K562 (cell line): ENCODE measurements at regions not wholly inside any gene's neighbourhood (a gene's known extent, or its start where the extent isn't known, plus 50 kb on each side); places are given as distances from the start of the nearest gene placed in this dataset.
A peak's percentile ranks its signal among the peaks of the same experiment; 100 is the strongest.

Experiments used
- ATAC-seq: fragments of 200-7000 bp; cut with Tn5 transposase; 3 replicates; pipeline ENCODE4 v1.9.1; 2020; ENCODE audit warnings: moderate library complexity
- BruUV-seq: library from RNA; stranded (reverse); fragments of 400-500 nt; replicated peaks from 2 replicates; lab custom pipeline; 2021; lab: Mats Ljungman, UMichigan
- CTCF ChIA-PET: fragments of 300-600 bp; formaldehyde crosslinking; extraction: SDS; loops from one replicate; lab custom pipeline; 2021; ENCODE audit warnings: low intra/inter-chr PET ratio; lab: Yijun Ruan, JAX
- POLR2A ChIA-PET: fragments of 300-600, 350-650 bp; sonication (Branson Sonifier 250); formaldehyde crosslinking; extraction: SDS; loops from one replicate; lab custom pipeline; 2021; ENCODE audit warnings: antibody characterized with exemption, inconsistent platforms; lab: Yijun Ruan, JAX
- DNase-seq, 4 experiments: peaks; one replicate each; pipeline versions ENCODE4 v3.0.0 to v3.0.0-alpha.2; 2011 to 2018; ENCODE audit warnings: low spot score in 3 of 4, mixed read lengths in 3 of 4; ENCODE audit errors: extremely low read depth in 1 of 4
- FAIRE-seq: peaks from 2 replicates; lab custom pipeline; 2011; peaks lifted over from hg19 to GRCh38; lab: Jason Lieb, UNC
- H2AFZ ChIP-seq: 2 replicates; pipeline ENCODE4 v1.6.0; 2011; ENCODE audit warnings: low read depth, low read length, control low read depth, inconsistent platforms
- H3K27ac ChIP-seq: fragments of 200-600 bp; 3 replicates; pipeline ENCODE4 v1.8.0; 2011; ENCODE audit warnings: low read depth, mild to moderate bottlenecking, control low read depth, inconsistent platforms, low read length, moderate library complexity, mixed read lengths; ENCODE audit errors: extremely low read depth
- H3K27me3 ChIP-seq, 2 experiments: fragments of 300-600 bp in 1 of 2; 2 replicates in 1 of 2; 3 replicates in 1 of 2; pipeline versions ENCODE4 v1.6.0 to v1.8.0; 2011; ENCODE audit warnings: inconsistent platforms in 2 of 2, low read length in 2 of 2, mild to moderate bottlenecking in 1 of 2, mixed read lengths in 1 of 2, moderate library complexity in 1 of 2; ENCODE audit not compliant: control insufficient read depth in 2 of 2, insufficient read depth in 2 of 2
- H3K36me3 ChIP-seq: fragments of 300-600 bp; 3 replicates; pipeline ENCODE4 v1.8.0; 2011; ENCODE audit warnings: mild to moderate bottlenecking, low read length, inconsistent platforms; ENCODE audit not compliant: control insufficient read depth, insufficient read depth
- H3K4me1 ChIP-seq, 2 experiments: fragments of 200-600 bp in 1 of 2; replicated peaks in 1 of 2; 2 replicates in 1 of 2; 3 replicates in 1 of 2; pipeline versions ENCODE4 v1.5.1 to v1.8.0; 2011; ENCODE audit warnings: inconsistent platforms in 2 of 2, low read length in 2 of 2, mild to moderate bottlenecking in 1 of 2, mixed read lengths in 1 of 2, moderate library complexity in 1 of 2; ENCODE audit not compliant: control insufficient read depth in 2 of 2, insufficient read depth in 2 of 2
- H3K4me2 ChIP-seq: 2 replicates; pipeline ENCODE4 v1.6.1; 2011; ENCODE audit warnings: low read length, control low read depth, inconsistent platforms, mixed read lengths; ENCODE audit not compliant: insufficient read depth
- H3K4me3 ChIP-seq: fragments of 200-600 bp; sonication (generic), shearing (Covaris generic); 2 replicates; pipeline ENCODE4 v1.5.1; 2016; ENCODE audit warnings: control low read depth, inconsistent platforms
- H3K79me2 ChIP-seq: fragments of 200-600 bp; 3 replicates; pipeline ENCODE4 v1.8.0; 2011; ENCODE audit warnings: low read length, inconsistent platforms; ENCODE audit not compliant: control insufficient read depth, insufficient read depth
- H3K9ac ChIP-seq, 2 experiments: 2 replicates each; pipeline versions ENCODE4 v1.6.0 to v1.6.1; 2011; ENCODE audit warnings: low read depth in 2 of 2, low read length in 2 of 2, control low read depth in 1 of 2, inconsistent platforms in 1 of 2, mild to moderate bottlenecking in 1 of 2, mixed read lengths in 1 of 2; ENCODE audit not compliant: insufficient read depth in 1 of 2
- H3K9me1 ChIP-seq: one replicate; pipeline ENCODE4 v1.6.0; 2011; ENCODE audit warnings: inconsistent platforms, mild to moderate bottlenecking, low read length, moderate library complexity; ENCODE audit not compliant: control insufficient read depth, insufficient read depth
- H3K9me3 ChIP-seq: replicated peaks from 2 replicates; pipeline ENCODE4 v1.5.1; 2011; ENCODE audit warnings: low read depth, low read length, inconsistent platforms; ENCODE audit not compliant: control insufficient read depth, insufficient read depth
- H4K20me1 ChIP-seq: replicated peaks from 2 replicates; pipeline ENCODE4 v1.6.1; 2011; ENCODE audit warnings: low read length, inconsistent platforms, mixed read lengths; ENCODE audit not compliant: control insufficient read depth, insufficient read depth
- ADNP ChIP-seq: fragments of 200-800 bp; sonication (Bioruptor generic); IDR thresholded peaks from 2 replicates; pipeline ENCODE4 v1.6.1; 2016; ENCODE audit warnings: missing genetic modification characterization, missing compliant biosample characterization
- CBX5 ChIP-seq: IDR thresholded peaks from 2 replicates; pipeline ENCODE4 v1.6.1; 2014; ENCODE audit warnings: low read depth, borderline replicate concordance
- GTF2E2 ChIP-seq: fragments of 200-800 bp; sonication (Bioruptor generic); IDR thresholded peaks from 2 replicates; pipeline ENCODE4 v1.6.1; 2016; ENCODE audit warnings: missing genetic modification characterization, missing compliant biosample characterization
- KLF6 ChIP-seq: fragments of 250-450 bp; sonication (Bioruptor Pico); IDR thresholded peaks from 2 replicates; pipeline ENCODE4 v1.4.0; 2020; ENCODE audit warnings: mild to moderate bottlenecking, moderate library complexity, borderline replicate concordance
- NR2C2 ChIP-seq, 2 experiments: fragments of 200-800 bp in 1 of 2; sonication (Bioruptor generic) in 1 of 2; sonication (generic) in 1 of 2; formaldehyde crosslinking in 1 of 2; IDR thresholded peaks; 2 replicates each; pipeline versions ENCODE4 v1.6.1 to v1.8.0; 2016 to 2022; ENCODE audit warnings: mild to moderate bottlenecking in 1 of 2, missing compliant biosample characterization in 1 of 2, missing genetic modification characterization in 1 of 2, missing genetic modification reagents in 1 of 2
- SMAD2 ChIP-seq: fragments of 150-350 bp; IDR thresholded peaks from 2 replicates; pipeline ENCODE4 v1.6.1; 2014; ENCODE audit warnings: low read depth, mild to moderate bottlenecking, low read length
- TCF7 ChIP-seq: sonication (generic); IDR thresholded peaks from 2 replicates; pipeline ENCODE4 v1.6.1; 2016; ENCODE audit warnings: antibody characterized with exemption, borderline replicate concordance
- TEAD2 ChIP-seq: fragments of 450-650 bp; IDR thresholded peaks from 2 replicates; pipeline ENCODE4 v1.6.1; 2016; ENCODE audit warnings: missing genetic modification characterization, control low read depth, missing compliant biosample characterization
- TEAD4 ChIP-seq, 2 experiments: sonication (generic) in 1 of 2; formaldehyde crosslinking in 1 of 2; IDR thresholded peaks; 2 replicates each; pipeline versions ENCODE4 v1.6.1 to v1.8.0; 2012 to 2022; ENCODE audit warnings: borderline replicate concordance in 1 of 2, inconsistent platforms in 1 of 2, low read length in 1 of 2, mild to moderate bottlenecking in 1 of 2, missing genetic modification reagents in 1 of 2
- ZNF584 ChIP-seq: fragments of 200-800 bp; sonication (Bioruptor generic); IDR thresholded peaks from 2 replicates; pipeline ENCODE4 v1.6.1; 2016; ENCODE audit warnings: low read depth, mild to moderate bottlenecking, missing genetic modification characterization, missing compliant biosample characterization
- WGBS: fragments of 100-300 bp; shearing (Covaris generic); methylation state at CpG from one replicate; pipeline ENCODE4 v1.1.6; 2016; ENCODE audit warnings: low coverage, mixed read lengths; ENCODE audit not compliant: insufficient coverage; ENCODE audit errors: missing lambda C conversion rate; 5-methylcytosine and 5-hydroxymethylcytosine counted together
- in situ Hi-C: fragments of 300-500 bp; cut with MboI; formaldehyde crosslinking; loops from 4 replicates; pipeline ENCODE4 v1.15.0; 2018; ENCODE audit warnings: inconsistent platforms, mixed read lengths
- intact Hi-C: fragments of 100-400 bp; cut with micrococcal nuclease; formaldehyde crosslinking; loops from 2 replicates; pipeline ENCODE4 v1.14.2; 2022
- TF ChIP-seq, protein P1 (sequence below), 3 experiments: fragments of 200-800 bp in 1 of 3; sonication (Bioruptor generic) in 1 of 3; sonication (generic) in 1 of 3; formaldehyde crosslinking in 1 of 3; IDR thresholded peaks; 2 replicates each; pipeline versions ENCODE4 v1.6.1 to v1.8.0; 2016 to 2022; ENCODE audit warnings: mild to moderate bottlenecking in 2 of 3, missing compliant biosample characterization in 2 of 3, missing genetic modification characterization in 2 of 3, missing genetic modification reagents in 1 of 3
- TF ChIP-seq, protein P2 (sequence below): sonication (generic); formaldehyde crosslinking; IDR thresholded peaks from 2 replicates; pipeline ENCODE4 v1.9.0; 2022; ENCODE audit warnings: mild to moderate bottlenecking, missing genetic modification reagents
- TF ChIP-seq, protein P3 (sequence below): fragments of 250-450 bp; sonication (Bioruptor Pico); IDR thresholded peaks from 2 replicates; pipeline ENCODE4 v1.4.0; 2020; ENCODE audit warnings: mild to moderate bottlenecking, moderate library complexity, borderline replicate concordance
- TF ChIP-seq, protein P4 (sequence below): fragments of 250-450 bp; sonication (Bioruptor Pico); IDR thresholded peaks from 2 replicates; pipeline ENCODE4 v1.5.0; 2021

DNA sequence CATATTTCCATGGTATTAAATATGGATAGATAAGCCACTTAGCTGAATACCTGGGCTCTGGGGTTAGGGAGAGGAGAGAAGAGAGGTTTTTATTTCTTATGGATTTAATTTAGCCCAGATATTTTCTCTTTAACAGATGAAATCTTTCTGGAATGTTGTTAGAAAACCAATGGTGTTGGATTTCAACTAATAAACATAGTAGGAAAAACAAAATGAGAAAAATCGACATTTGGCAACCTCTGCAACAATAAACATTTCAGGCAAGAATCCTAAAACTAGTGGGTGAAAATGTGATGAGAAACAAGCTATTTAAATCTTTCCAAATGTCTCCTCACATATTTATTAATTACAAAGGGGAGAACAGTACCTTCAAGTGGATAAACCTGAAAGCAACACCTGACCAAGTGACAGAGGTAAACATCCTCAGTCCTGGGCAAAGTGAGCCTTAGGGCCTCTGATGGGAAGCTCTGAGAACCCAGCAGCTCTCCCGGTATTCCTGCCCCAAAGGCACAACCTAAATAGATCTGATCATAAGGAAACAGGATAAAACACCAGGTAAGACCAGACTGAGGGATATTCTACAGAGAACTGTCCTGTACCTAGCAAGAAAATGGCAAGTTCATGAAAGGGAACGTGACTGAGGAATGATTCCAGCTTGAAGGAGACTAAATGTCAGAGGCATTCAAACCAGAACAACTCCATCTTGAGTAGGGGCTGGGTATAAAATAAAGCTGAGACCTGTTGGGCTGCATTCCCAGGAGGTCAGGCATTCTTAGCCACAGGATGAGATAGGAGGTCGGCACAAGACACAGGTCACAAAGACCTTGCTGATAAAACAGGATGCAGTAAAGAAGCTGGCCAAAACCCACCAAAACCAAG, 163.7 kb downstream of the ESM1 start:
- intact Hi-C loops, result no loop called here
- WGBS, result 3% methylated on average over 4 of the region's 4 CpGs
- no peaks in the 10 kb centered on the region for H3K4me1 ChIP-seq
- H3K79me2 ChIP-seq, result no peaks in the 10 kb centered on the region
- CTCF ChIA-PET, result no interaction called here
- DNase-seq (no peak), ATAC-seq (no peak), FAIRE-seq (no peak)
- no TSS peak for BruUV-seq
- in situ Hi-C loops, result no loop called here
- H3K9me1 ChIP-seq, result no peaks in the 10 kb centered on the region
- peak overlapping the region; percentile 26; the same call in 1 of the 2 replicates for H2AFZ ChIP-seq
- no peaks in the 10 kb centered on the region for H3K9me3 ChIP-seq
- H3K9ac ChIP-seq, result no peak overlapping the region
- H3K27ac ChIP-seq, result no peak overlapping the region
- POLR2A ChIA-PET, result interaction anchor here (0.6 to 1.2 kb wide), 2 partner anchors 18 to 567 kb away, joined by 3 to 4 read pairs; no protein-coding TSS in a partner anchor
- H3K36me3 ChIP-seq, result no peaks in the 10 kb centered on the region
- H3K27me3 ChIP-seq, result 0 out of 5 replicates have a peak, but pooled peaks cover 0 to 2% of the 10 kb centered on the region in 2 experiments
- H4K20me1 ChIP-seq, result no peaks in the 10 kb centered on the region
- no peak overlapping the region for H3K4me2 ChIP-seq
- H3K4me3 ChIP-seq, result no peak overlapping the region
- TF ChIP-seq ADNP (tag), result no peak
- no peak for TF ChIP-seq CBX5
- TF ChIP-seq, protein P1, sequence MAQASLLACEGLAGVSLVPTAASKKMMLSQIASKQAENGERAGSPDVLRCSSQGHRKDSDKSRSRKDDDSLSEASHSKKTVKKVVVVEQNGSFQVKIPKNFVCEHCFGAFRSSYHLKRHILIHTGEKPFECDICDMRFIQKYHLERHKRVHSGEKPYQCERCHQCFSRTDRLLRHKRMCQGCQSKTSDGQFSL (CRISPR knock-in tag; IDR thresholded peaks at IDR 0.05), result no peak
- TF ChIP-seq, protein P1 (tag; IDR thresholded peaks at IDR 0.05), result peak in 1 of 2 experiments; percentile 79; a peak in 2 of 4 replicates
- no peak for TF ChIP-seq GTF2E2 (tag)
- TF ChIP-seq TEAD4 (IDR thresholded peaks at IDR 0.05; ENCODE audit: low read length), result 0 out of 2 replicates have a peak, but pooled peaks have one; percentile 9
- no peak for TF ChIP-seq TEAD4 (CRISPR knock-in tag; IDR thresholded peaks at IDR 0.05; ENCODE audit: borderline replicate concordance)
- TF ChIP-seq, protein P2, sequence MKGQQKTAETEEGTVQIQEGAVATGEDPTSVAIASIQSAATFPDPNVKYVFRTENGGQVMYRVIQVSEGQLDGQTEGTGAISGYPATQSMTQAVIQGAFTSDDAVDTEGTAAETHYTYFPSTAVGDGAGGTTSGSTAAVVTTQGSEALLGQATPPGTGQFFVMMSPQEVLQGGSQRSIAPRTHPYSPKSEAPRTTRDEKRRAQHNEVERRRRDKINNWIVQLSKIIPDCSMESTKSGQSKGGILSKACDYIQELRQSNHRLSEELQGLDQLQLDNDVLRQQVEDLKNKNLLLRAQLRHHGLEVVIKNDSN (CRISPR knock-in tag), result no peak
- TF ChIP-seq, protein P3, sequence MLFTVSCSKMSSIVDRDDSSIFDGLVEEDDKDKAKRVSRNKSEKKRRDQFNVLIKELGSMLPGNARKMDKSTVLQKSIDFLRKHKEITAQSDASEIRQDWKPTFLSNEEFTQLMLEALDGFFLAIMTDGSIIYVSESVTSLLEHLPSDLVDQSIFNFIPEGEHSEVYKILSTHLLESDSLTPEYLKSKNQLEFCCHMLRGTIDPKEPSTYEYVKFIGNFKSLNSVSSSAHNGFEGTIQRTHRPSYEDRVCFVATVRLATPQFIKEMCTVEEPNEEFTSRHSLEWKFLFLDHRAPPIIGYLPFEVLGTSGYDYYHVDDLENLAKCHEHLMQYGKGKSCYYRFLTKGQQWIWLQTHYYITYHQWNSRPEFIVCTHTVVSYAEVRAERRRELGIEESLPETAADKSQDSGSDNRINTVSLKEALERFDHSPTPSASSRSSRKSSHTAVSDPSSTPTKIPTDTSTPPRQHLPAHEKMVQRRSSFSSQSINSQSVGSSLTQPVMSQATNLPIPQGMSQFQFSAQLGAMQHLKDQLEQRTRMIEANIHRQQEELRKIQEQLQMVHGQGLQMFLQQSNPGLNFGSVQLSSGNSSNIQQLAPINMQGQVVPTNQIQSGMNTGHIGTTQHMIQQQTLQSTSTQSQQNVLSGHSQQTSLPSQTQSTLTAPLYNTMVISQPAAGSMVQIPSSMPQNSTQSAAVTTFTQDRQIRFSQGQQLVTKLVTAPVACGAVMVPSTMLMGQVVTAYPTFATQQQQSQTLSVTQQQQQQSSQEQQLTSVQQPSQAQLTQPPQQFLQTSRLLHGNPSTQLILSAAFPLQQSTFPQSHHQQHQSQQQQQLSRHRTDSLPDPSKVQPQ, result no peak
- TF ChIP-seq KLF6 (CRISPR knock-in tag), result 0 out of 2 replicates have a peak, but pooled peaks have one; percentile 38
- TF ChIP-seq, protein P4, sequence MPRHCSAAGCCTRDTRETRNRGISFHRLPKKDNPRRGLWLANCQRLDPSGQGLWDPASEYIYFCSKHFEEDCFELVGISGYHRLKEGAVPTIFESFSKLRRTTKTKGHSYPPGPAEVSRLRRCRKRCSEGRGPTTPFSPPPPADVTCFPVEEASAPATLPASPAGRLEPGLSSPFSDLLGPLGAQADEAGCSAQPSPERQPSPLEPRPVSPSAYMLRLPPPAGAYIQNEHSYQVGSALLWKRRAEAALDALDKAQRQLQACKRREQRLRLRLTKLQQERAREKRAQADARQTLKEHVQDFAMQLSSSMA (CRISPR knock-in tag), result no peak
- TF ChIP-seq NR2C2 (CRISPR knock-in tag; IDR thresholded peaks at IDR 0.05), result no peak
- peak; percentile 75; the same call in 1 of the 2 replicates for TF ChIP-seq NR2C2 (tag; IDR thresholded peaks at IDR 0.05)
- 0 out of 2 replicates have a peak, but pooled peaks have one; percentile 55 for TF ChIP-seq ZNF584 (CRISPR knock-in tag)
- no peak for TF ChIP-seq TCF7
- no peak for TF ChIP-seq SMAD2
- TF ChIP-seq TEAD2 (tag), result peak; percentile 61; the same call in 1 of the 2 replicates
